ENCODE measurements at regions not wholly inside any gene's neighbourhood (a gene's known extent, or its start where the extent isn't known, plus 50 kb on each side); places are given as distances from the start of the nearest gene placed in this dataset.
"Not testable (repeated sequence)": the region's sequence is repeated elsewhere in the genome, so short reads cannot be mapped to it uniquely, and the experiment has no call there.

DNA sequence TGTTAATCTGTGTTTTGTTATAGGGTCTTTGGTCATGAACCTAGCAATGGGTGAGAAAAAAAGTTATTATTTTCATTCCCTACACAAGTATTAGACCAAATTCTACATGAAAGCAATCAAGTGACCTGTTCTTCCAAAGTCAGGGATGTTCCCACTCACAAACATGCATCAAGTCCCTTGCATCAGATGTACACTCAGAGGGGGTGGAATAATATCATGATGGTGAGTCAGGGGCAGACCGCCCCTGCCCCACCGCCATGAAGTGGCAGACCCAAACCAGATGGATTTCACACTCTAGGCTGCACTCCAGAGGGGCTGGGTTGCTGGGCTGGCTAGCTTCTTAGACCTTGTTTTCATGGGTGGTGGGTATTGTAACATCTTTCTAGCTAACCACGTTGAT is 91.4 kb downstream of the ACAA2 start:
- no peaks in the 10 kb centered on the region for H3K36me3 ChIP-seq
- H3K27ac ChIP-seq, result no peak overlapping the region
- intact Hi-C loops (cut with DNase I), result no loop called here
- no peak for TF ChIP-seq POLR2A (IDR thresholded peaks at IDR 0.05)
- no peak for TF ChIP-seq EP300 (IDR thresholded peaks at IDR 0.05)
- TF ChIP-seq POLR2AphosphoS5 (IDR thresholded peaks at IDR 0.05), result no peak
- TF ChIP-seq, protein P1, sequence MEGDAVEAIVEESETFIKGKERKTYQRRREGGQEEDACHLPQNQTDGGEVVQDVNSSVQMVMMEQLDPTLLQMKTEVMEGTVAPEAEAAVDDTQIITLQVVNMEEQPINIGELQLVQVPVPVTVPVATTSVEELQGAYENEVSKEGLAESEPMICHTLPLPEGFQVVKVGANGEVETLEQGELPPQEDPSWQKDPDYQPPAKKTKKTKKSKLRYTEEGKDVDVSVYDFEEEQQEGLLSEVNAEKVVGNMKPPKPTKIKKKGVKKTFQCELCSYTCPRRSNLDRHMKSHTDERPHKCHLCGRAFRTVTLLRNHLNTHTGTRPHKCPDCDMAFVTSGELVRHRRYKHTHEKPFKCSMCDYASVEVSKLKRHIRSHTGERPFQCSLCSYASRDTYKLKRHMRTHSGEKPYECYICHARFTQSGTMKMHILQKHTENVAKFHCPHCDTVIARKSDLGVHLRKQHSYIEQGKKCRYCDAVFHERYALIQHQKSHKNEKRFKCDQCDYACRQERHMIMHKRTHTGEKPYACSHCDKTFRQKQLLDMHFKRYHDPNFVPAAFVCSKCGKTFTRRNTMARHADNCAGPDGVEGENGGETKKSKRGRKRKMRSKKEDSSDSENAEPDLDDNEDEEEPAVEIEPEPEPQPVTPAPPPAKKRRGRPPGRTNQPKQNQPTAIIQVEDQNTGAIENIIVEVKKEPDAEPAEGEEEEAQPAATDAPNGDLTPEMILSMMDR (IDR thresholded peaks at IDR 0.05), result no peak
- 66 to 81% methylated on average over 3 of the region's 3 CpGs for WGBS, 2 donors
- H3K27me3 ChIP-seq, result no peaks in the 10 kb centered on the region
- DNase-seq, result no peak
- H3K9me3 ChIP-seq, result no peaks in the 10 kb centered on the region
- no peaks in the 10 kb centered on the region for H3K4me1 ChIP-seq
- H3K4me3 ChIP-seq, result no peak overlapping the region

DNA sequence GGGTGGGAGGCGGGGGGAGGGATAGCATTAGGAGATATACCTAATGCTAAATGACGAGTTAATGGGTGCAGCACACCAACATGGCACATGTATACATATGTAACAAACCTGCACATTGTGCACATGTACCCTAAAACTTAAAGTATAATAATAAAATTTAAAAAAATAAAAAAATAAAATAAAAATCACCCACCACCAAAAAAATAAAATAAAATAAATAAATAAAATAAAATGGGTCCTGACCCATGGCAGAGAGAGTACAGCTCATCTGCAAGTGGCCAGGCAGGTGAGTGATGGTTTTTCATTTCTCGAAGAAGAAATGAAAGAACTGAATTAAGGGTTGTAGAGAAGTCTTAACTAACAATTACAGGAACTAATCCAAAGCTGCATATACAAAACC is 92.4 kb downstream of the ACAA2 start:
- H3K9me3 ChIP-seq; H3K36me3 ChIP-seq; intact Hi-C loops (cut with DNase I); H3K27ac ChIP-seq; H3K4me3 ChIP-seq; H3K4me1 ChIP-seq; DNase-seq; H3K27me3 ChIP-seq: not testable (repeated sequence)
- 97 to 98% methylated on average over 3 of the region's 3 CpGs for WGBS, 2 donors

DNA sequence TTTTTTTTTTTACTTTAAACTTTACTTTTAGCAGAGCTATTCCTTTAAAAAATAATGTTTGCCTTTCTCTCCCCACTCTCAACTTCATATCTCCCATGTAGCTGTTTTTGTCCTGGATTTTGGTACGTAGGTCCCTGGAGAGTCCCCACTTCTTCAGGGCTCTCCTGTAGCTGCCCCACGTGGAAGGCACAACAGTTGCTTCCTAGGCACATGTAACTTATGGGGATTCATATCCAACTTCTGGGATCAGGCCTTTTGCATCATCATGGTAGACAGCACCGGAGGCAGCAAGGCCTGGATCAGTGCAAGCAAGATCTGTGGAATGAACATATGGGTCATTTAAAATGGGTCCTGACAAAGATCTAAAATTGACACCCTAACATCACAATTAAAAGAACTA is 95.7 kb downstream of the ACAA2 start:
- 89 to 92% methylated on average over 3 of the region's 3 CpGs for WGBS, 2 donors
- no peak for TF ChIP-seq EP300 (IDR thresholded peaks at IDR 0.05)
- TF ChIP-seq POLR2A (IDR thresholded peaks at IDR 0.05), result no peak
- TF ChIP-seq, protein P1 (IDR thresholded peaks at IDR 0.05), result no peak
- no peak for TF ChIP-seq POLR2AphosphoS5 (IDR thresholded peaks at IDR 0.05)
- H3K27me3 ChIP-seq, result no peaks in the 10 kb centered on the region
- intact Hi-C loops (cut with DNase I), result no loop called here
- no peak for DNase-seq
- no peaks in the 10 kb centered on the region for H3K36me3 ChIP-seq
- no peak overlapping the region for H3K27ac ChIP-seq
- no peak overlapping the region for H3K4me3 ChIP-seq
- H3K4me1 ChIP-seq, result no peaks in the 10 kb centered on the region
- H3K9me3 ChIP-seq, result no peaks in the 10 kb centered on the region

DNA sequence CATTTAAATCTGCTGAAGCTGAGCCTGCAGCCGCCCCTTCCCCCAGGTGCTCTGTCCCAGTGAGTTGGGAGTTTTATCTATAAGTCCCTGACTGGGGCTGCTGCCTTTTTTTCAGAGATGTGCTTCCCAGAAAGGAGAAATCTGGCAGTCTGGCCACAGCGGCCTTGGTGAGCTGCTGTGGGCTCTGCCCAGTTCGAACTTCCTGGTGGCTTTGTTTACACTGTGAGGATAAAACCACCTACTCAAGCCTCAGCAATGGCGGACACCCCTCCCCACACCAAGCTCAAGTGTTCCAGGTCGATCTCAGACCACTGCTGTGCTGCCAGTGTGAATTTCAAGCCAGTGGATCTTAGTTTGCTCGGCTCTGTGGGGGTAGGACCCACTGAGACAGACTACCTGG is 97.3 kb downstream of the ACAA2 start:
- Histone ChIP-seq H3K4me1 (no peaks in the 10 kb centered on the region), H3K9me3 (no peaks in the 10 kb centered on the region), H3K27ac (no peak overlapping the region), H3K36me3 (no peaks in the 10 kb centered on the region), H3K4me3 (no peak overlapping the region), H3K27me3 (no peaks in the 10 kb centered on the region)
- TF ChIP-seq, protein P1 (IDR thresholded peaks at IDR 0.05), result no peak
- WGBS, 2 donors, result 33 to 63% methylated on average over 6 of the region's 6 CpGs
- intact Hi-C loops (cut with DNase I), result no loop called here
- no peak for DNase-seq

DNA sequence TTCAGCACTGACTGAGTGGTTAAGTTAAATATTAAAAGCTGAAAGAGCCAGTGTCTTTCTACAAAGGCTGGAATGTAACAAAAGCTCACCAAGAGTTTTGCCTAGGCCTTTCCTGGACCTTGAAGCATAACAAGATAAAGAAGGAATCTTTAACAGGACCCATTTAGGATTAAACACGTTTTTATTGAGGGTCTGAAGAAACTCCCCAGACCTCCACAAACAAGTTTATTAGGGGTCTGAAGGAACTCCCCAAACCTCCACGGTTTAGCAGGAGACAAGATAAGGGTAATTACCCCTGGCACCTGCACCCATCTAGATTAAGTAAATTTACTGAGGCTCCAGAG is 104.0 kb downstream of the ACAA2 start:
- TF ChIP-seq EP300 (IDR thresholded peaks at IDR 0.05) (no peak), POLR2A (IDR thresholded peaks at IDR 0.05) (no peak), POLR2AphosphoS5 (IDR thresholded peaks at IDR 0.05) (no peak)
- TF ChIP-seq, protein P1 (IDR thresholded peaks at IDR 0.05), result no peak
- H3K36me3 ChIP-seq, result no peaks in the 10 kb centered on the region
- no peaks in the 10 kb centered on the region for H3K4me1 ChIP-seq
- no peaks in the 10 kb centered on the region for H3K27me3 ChIP-seq
- no peak for DNase-seq
- no peak overlapping the region for H3K27ac ChIP-seq
- H3K4me3 ChIP-seq, result no peak overlapping the region
- intact Hi-C loops (cut with DNase I), result no loop called here
- H3K9me3 ChIP-seq, result no peaks in the 10 kb centered on the region
- 10 to 36% methylated on average over 2 of the region's 2 CpGs for WGBS, 2 donors

All from sigmoid colon (tissue), 6 donors.